PC-3 (cell line): ENCODE measurements at regions not wholly inside any gene's neighbourhood (a gene's known extent, or its start where the extent isn't known, plus 50 kb on each side); places are given as distances from the start of the nearest gene placed in this dataset.

Experiments used
- EZH2 ChIP-seq: fragments of 300-600 bp; sonication (generic); IDR thresholded peaks from one replicate; pipeline ENCODE4 v1.6.1; 2017; ENCODE audit warnings: antibody characterized with exemption, mild to moderate bottlenecking, low read length; ENCODE audit not compliant: unreplicated experiment
- EZH2phosphoT487 ChIP-seq: fragments of 300-600 bp; sonication (generic); IDR thresholded peaks from 2 replicates; pipeline ENCODE4 v1.6.1; 2018; ENCODE audit warnings: mild to moderate bottlenecking, antibody characterized with exemption, low read length, borderline replicate concordance
- TF ChIP-seq, protein P1 (sequence below): fragments of 300-600 bp; sonication (generic); conservative IDR thresholded peaks from 2 replicates; pipeline ENCODE4 v1.5.1; 2017; ENCODE audit warnings: antibody characterized with exemption, low read depth, mild to moderate bottlenecking, low read length

DNA sequence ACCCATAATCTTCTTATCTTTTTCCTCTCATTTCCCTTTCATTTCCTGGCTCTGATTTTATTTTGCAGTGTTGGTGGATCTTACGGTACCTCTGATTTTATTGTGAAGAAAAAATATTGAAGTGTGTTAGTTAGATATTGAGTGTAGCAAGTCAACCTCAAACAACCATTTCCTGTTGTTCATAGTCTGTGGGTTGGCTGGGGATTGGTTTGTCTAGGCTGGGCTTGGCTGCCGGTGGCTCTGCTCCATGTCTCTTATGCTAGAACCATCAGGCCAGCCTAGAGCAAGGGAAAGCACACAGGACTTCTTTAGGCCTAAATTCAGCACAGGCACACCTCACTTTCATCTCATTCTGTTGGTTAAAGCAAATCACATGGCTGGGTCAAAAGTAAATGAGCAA is 383.1 kb upstream of the LCORL start:
- TF ChIP-seq, protein P1, sequence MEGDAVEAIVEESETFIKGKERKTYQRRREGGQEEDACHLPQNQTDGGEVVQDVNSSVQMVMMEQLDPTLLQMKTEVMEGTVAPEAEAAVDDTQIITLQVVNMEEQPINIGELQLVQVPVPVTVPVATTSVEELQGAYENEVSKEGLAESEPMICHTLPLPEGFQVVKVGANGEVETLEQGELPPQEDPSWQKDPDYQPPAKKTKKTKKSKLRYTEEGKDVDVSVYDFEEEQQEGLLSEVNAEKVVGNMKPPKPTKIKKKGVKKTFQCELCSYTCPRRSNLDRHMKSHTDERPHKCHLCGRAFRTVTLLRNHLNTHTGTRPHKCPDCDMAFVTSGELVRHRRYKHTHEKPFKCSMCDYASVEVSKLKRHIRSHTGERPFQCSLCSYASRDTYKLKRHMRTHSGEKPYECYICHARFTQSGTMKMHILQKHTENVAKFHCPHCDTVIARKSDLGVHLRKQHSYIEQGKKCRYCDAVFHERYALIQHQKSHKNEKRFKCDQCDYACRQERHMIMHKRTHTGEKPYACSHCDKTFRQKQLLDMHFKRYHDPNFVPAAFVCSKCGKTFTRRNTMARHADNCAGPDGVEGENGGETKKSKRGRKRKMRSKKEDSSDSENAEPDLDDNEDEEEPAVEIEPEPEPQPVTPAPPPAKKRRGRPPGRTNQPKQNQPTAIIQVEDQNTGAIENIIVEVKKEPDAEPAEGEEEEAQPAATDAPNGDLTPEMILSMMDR, result no peak
- TF ChIP-seq EZH2 (no peak), EZH2phosphoT487 (no peak)
